Peyer's patch (tissue), 4 donors: ENCODE measurements at regions not wholly inside any gene's neighbourhood (a gene's known extent, or its start where the extent isn't known, plus 50 kb on each side); places are given as distances from the start of the nearest gene placed in this dataset.

ENCODE experiments used
- DNase-seq, 3 donors: peaks; one replicate each; pipeline ENCODE4 v3.0.0-alpha.2; 2017 to 2019
- H3K27ac ChIP-seq, 4 donors: fragments of 200-600 bp; sonication (generic); one replicate each; pipeline ENCODE4 v1.5.1; 2016 to 2019
- H3K27me3 ChIP-seq, 2 donors: fragments of 200-600 bp; sonication (generic); one replicate each; pipeline ENCODE4 v1.5.1; 2019
- H3K36me3 ChIP-seq, 3 donors: fragments of 200-600 bp; sonication (generic); one replicate each; pipeline ENCODE4 v1.5.1; 2016 to 2019
- H3K4me1 ChIP-seq, 4 donors: fragments of 200-600 bp; sonication (generic); one replicate each; pipeline ENCODE4 v1.5.1; 2016 to 2019
- H3K4me3 ChIP-seq, 4 donors: fragments of 200-600 bp; sonication (generic); 1 replicate in 3 of 4; 2 replicates in 1 of 4; pipeline ENCODE4 v1.5.1; 2016 to 2019; ENCODE audit warnings: mild to moderate bottlenecking in 1 of 4
- H3K9me3 ChIP-seq, 4 donors: fragments of 200-600 bp; sonication (generic); one replicate each; pipeline ENCODE4 v1.5.1; 2016 to 2019; ENCODE audit warnings: mild to moderate bottlenecking in 1 of 4
- POLR2A ChIP-seq, 2 donors: fragments of 450-650 bp; IDR thresholded peaks; one replicate each; pipeline ENCODE4 v1.5.1; 2017; ENCODE audit warnings: antibody characterized with exemption in 2 of 2, mild to moderate bottlenecking in 2 of 2, moderate library complexity in 2 of 2
- TF ChIP-seq, protein P1 (sequence below), 6 experiments: fragments of 450-650 bp in 4 of 6; fragments of 200-600 bp in 2 of 6; sonication (generic) in 1 of 6; IDR thresholded peaks; one replicate each; pipeline ENCODE4 v1.5.1; 2017 to 2019; ENCODE audit warnings: antibody characterized with exemption in 6 of 6, mild to moderate bottlenecking in 3 of 6, moderate library complexity in 1 of 6

DNA sequence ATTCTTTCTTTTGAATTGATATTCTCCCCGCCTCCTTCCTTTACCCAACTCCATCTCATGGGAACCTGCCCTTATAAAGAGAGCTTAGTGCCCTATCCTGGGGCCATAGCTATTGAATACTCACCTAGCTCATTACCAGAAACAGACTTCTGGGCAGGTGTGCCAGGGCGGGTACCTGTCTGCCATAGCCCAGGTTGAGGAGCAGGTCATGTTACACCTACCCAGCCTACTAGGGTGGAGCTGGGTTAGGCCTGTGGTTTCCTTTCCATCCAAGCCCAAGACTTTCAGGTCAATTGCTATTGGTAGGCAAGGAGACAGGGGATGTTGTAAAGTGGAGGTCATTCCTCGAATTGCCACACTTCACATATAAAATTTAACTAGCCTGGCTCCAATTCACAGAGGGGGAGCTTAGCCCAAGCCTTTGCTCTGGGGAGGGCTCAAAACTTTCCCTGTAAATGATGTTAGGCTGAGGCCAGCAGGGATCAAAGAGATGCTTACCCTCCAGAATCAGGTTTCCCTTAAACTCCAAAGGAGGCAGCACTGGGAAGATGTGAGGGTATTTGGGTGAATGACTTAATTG, 87.1 kb upstream of the IPO9 start:
- Histone ChIP-seq H3K36me3 (no peaks in the 10 kb centered on the region), H3K9me3 (no peaks in the 10 kb centered on the region), H3K27me3 (no peaks in the 10 kb centered on the region), H3K4me1 (peaks cover 0 to 32% (median 3%) of the 10 kb centered on the region in 4 donors), H3K4me3 (no peak overlapping the region), H3K27ac (no peak overlapping the region)
- no peak for DNase-seq
- TF ChIP-seq, protein P1, sequence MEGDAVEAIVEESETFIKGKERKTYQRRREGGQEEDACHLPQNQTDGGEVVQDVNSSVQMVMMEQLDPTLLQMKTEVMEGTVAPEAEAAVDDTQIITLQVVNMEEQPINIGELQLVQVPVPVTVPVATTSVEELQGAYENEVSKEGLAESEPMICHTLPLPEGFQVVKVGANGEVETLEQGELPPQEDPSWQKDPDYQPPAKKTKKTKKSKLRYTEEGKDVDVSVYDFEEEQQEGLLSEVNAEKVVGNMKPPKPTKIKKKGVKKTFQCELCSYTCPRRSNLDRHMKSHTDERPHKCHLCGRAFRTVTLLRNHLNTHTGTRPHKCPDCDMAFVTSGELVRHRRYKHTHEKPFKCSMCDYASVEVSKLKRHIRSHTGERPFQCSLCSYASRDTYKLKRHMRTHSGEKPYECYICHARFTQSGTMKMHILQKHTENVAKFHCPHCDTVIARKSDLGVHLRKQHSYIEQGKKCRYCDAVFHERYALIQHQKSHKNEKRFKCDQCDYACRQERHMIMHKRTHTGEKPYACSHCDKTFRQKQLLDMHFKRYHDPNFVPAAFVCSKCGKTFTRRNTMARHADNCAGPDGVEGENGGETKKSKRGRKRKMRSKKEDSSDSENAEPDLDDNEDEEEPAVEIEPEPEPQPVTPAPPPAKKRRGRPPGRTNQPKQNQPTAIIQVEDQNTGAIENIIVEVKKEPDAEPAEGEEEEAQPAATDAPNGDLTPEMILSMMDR (IDR thresholded peaks at IDR 0.05): no peak
- TF ChIP-seq POLR2A (IDR thresholded peaks at IDR 0.05): no peak

DNA sequence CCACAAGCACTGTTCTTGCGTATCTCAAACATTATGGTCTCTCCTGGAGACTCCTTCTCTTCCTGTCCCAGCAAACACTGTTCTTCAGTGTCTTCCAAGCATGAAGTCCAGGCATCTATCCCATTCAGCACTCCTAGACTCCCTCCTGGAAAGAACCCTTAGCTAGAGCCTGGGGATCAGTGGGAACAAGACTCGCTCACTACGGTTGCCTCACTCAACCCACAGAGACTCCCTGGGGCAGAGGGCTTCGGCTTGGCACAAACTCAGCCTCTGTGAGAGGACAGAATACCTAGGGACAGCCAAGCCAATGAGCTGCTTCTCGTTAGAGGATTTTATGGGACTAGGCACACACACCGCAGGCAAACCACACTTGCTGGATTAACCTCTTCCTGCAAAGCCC, 86.5 kb upstream of the IPO9 start:
- Histone ChIP-seq H3K27ac (no peak overlapping the region), H3K9me3 (no peaks in the 10 kb centered on the region)
- no peak for TF ChIP-seq POLR2A (IDR thresholded peaks at IDR 0.05)
- TF ChIP-seq, protein P1 (IDR thresholded peaks at IDR 0.05): no peak

DNA sequence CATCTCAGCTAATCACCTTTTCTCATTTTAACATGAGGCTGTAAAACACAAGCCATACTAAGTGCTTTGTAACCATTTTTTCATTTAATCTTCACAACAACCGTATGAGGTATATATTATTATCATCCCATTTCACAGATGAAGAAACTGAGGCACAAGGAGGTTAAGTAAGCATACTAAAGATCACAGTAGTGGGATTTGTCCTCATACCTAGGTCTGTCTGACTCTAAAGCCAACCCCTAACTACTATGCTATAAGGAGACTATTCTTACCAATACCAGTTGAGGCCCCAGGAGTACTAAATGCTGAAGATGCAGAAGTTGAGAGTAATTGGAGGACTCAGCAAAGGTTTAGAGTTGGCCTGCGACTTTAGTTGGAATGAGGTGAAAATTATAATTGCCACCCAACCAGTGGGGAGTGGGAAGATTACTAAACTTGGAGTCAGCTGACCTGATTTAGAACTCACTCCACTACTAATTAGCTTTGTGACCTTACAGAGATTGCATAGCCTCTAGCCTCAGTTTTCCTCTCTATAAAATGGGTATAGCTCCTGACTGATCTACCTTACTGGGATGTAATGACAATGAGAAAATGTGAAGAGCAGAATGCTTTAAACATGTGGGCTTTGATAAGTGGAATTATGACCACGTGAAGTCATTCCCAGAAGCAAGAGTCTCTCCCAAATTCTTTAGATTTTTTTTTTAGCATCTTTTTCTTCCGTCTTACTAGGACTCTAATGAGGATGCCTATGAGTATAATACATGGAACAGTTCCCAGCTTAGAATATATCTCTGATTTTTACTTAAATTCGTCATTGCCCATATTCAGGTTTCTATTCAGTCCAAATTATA, 85.8 kb upstream of the IPO9 start:
- H3K4me3 ChIP-seq: no peak overlapping the region
- H3K36me3 ChIP-seq: no peaks in the 10 kb centered on the region
- no peaks in the 10 kb centered on the region for H3K27me3 ChIP-seq
- no peak for DNase-seq
- TF ChIP-seq, protein P1 (IDR thresholded peaks at IDR 0.05): no peak
- no peak for TF ChIP-seq POLR2A (IDR thresholded peaks at IDR 0.05)
- H3K4me1 ChIP-seq: peaks cover 0 to 30% (median 3%) of the 10 kb centered on the region in 4 donors
- no peak overlapping the region for H3K27ac ChIP-seq
- no peaks in the 10 kb centered on the region for H3K9me3 ChIP-seq

More for the DNA sequence above, 86.5 kb upstream of the IPO9 start:
- no peak for DNase-seq
- no peak overlapping the region for H3K4me3 ChIP-seq
- H3K4me1 ChIP-seq: peaks cover 0 to 32% (median 3%) of the 10 kb centered on the region in 4 donors
- H3K36me3 ChIP-seq: no peaks in the 10 kb centered on the region
- no peaks in the 10 kb centered on the region for H3K27me3 ChIP-seq

DNA sequence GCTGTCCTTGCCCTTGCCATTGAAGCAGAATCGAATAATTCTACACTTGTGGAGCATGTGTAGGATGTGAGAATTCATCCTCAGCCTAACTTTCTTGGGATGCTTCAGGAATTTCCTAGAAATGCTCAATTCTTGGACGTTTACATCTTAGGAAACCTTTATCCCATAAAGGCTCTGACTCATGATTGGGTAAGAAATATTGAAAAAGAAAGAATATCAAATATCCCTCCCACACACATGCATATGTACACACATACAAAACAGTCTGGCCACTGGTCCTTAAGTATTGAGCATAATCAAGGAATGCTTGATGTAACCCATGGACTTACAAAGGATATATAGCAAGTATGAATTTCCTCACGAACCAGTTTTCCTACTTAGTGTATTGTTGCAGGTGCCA, 83.9 kb upstream of the IPO9 start:
- H3K27ac ChIP-seq: no peak overlapping the region
- H3K36me3 ChIP-seq: no peaks in the 10 kb centered on the region
- peaks cover 0 to 17% (median 0%) of the 10 kb centered on the region in 4 donors for H3K4me1 ChIP-seq
- no peaks in the 10 kb centered on the region for H3K27me3 ChIP-seq
- no peak for DNase-seq
- TF ChIP-seq POLR2A (IDR thresholded peaks at IDR 0.05): no peak
- TF ChIP-seq, protein P1 (IDR thresholded peaks at IDR 0.05): no peak
- H3K4me3 ChIP-seq: no peak overlapping the region
- H3K9me3 ChIP-seq: no peaks in the 10 kb centered on the region

DNA sequence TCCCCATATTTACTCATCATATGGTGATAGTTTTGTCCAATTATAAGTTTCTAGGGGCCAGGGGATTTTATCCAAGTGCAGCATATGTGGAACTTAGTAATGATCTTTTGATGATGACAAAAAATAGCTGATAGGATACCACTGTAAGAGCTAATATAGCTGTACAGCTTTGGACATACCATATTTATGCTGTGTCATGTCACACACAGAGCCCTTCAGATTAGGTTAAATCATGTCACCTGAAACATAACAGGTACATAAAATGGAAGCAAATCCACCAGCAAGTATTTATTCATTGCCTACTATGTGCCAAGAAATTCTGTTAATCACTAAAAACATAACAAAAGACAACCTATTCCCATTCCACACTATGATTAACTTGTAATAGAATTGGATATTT, 82.8 kb upstream of the IPO9 start:
- Histone ChIP-seq H3K36me3 (no peaks in the 10 kb centered on the region), H3K27ac (no peak overlapping the region), H3K4me1 (peaks cover 0 to 7% (median 0%) of the 10 kb centered on the region in 4 donors), H3K27me3 (no peaks in the 10 kb centered on the region), H3K4me3 (no peak overlapping the region), H3K9me3 (no peaks in the 10 kb centered on the region)
- DNase-seq: no peak
- TF ChIP-seq POLR2A (IDR thresholded peaks at IDR 0.05): no peak
- TF ChIP-seq, protein P1 (IDR thresholded peaks at IDR 0.05): no peak
